Upper lobe of right lung (tissue), 1 donor: ENCODE measurements at regions not wholly inside any gene's neighbourhood (a gene's known extent, or its start where the extent isn't known, plus 50 kb on each side); places are given as distances from the start of the nearest gene placed in this dataset.

Source experiments
- ATAC-seq: fragments of 200-7000 bp; cut with Tn5 transposase; one replicate; pipeline ENCODE4 v1.9.1; 2020; ENCODE audit warnings: mild to moderate bottlenecking, moderate library complexity
- DNase-seq: peaks from one replicate; pipeline ENCODE4 v3.0.0-alpha.2; 2020
- H3K27ac ChIP-seq: fragments of 200-600 bp; one replicate; pipeline ENCODE4 v1.8.0; 2022
- H3K27me3 ChIP-seq: fragments of 200-600 bp; one replicate; pipeline ENCODE4 v1.8.0; 2022; ENCODE audit warnings: mild to moderate bottlenecking
- H3K36me3 ChIP-seq: fragments of 200-600 bp; one replicate; pipeline ENCODE4 v1.8.0; 2022
- H3K4me1 ChIP-seq: fragments of 200-600 bp; one replicate; pipeline ENCODE4 v1.8.0; 2022
- H3K4me3 ChIP-seq: fragments of 200-600 bp; one replicate; pipeline ENCODE4 v1.8.0; 2022; ENCODE audit warnings: mild to moderate bottlenecking
- H3K9me3 ChIP-seq: fragments of 200-600 bp; one replicate; pipeline ENCODE4 v1.8.0; 2022
- intact Hi-C: fragments of 100-400 bp; cut with DNase I; formaldehyde crosslinking; loops from one replicate; pipeline ENCODE4 v1.11.0; 2022
- TF ChIP-seq, protein P1 (sequence below): fragments of 200-600 bp; IDR thresholded peaks from one replicate; pipeline ENCODE4 v1.8.0; 2022; ENCODE audit warnings: antibody characterized with exemption
- donor health status: DM: no; HTN: yes; CAD: no; lungs with severe emphysema.

DNA sequence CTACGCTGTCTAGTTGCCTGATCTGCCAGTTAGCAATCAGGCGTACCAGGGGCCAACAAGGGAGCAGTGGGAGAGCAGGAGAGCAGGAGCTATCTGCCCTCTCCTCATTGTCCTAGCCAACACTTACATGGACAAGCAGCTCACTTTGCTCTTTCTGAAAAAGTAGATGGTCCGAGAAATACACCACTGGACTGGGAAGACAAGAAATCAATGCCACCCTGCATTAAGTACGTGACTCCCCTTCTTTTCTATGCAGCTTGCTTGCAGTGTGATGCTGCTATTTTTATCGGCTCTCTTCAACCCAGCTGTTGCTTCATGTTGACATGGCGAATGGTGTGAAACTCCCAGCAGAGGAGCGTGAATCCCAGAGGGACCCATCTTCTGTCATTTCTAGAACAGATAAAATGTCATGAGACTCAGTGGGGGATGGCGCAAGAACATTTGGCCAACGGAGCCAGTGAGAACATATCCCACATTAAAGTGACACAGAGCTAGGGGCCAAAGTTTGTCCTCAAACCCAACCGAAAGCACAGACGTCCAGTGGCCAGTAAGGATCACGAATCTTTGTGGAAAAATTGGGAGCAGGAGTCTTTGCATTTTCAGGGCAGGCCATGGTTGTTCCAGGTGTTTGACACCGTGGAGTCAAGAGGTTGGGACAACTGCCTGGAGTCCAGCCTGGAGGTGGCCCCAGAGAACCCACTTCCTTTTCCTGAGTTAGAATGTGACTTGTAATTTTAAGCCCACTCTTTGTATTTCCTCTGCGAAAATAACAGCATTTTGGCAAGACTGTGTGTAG is 53.7 kb upstream of the MEF2A start:
- intact Hi-C loops, result no loop called here
- DNase-seq, result no peak
- Histone ChIP-seq H3K9me3 (no peaks in the 10 kb centered on the region), H3K27me3 (no peaks in the 10 kb centered on the region), H3K4me3 (no peak overlapping the region), H3K27ac (peak overlapping the region; percentile 11), H3K36me3 (no peaks in the 10 kb centered on the region), H3K4me1 (peaks cover 34% of the 10 kb centered on the region)
- peak; percentile 43 for ATAC-seq
- TF ChIP-seq, protein P1, sequence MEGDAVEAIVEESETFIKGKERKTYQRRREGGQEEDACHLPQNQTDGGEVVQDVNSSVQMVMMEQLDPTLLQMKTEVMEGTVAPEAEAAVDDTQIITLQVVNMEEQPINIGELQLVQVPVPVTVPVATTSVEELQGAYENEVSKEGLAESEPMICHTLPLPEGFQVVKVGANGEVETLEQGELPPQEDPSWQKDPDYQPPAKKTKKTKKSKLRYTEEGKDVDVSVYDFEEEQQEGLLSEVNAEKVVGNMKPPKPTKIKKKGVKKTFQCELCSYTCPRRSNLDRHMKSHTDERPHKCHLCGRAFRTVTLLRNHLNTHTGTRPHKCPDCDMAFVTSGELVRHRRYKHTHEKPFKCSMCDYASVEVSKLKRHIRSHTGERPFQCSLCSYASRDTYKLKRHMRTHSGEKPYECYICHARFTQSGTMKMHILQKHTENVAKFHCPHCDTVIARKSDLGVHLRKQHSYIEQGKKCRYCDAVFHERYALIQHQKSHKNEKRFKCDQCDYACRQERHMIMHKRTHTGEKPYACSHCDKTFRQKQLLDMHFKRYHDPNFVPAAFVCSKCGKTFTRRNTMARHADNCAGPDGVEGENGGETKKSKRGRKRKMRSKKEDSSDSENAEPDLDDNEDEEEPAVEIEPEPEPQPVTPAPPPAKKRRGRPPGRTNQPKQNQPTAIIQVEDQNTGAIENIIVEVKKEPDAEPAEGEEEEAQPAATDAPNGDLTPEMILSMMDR, result no peak

DNA sequence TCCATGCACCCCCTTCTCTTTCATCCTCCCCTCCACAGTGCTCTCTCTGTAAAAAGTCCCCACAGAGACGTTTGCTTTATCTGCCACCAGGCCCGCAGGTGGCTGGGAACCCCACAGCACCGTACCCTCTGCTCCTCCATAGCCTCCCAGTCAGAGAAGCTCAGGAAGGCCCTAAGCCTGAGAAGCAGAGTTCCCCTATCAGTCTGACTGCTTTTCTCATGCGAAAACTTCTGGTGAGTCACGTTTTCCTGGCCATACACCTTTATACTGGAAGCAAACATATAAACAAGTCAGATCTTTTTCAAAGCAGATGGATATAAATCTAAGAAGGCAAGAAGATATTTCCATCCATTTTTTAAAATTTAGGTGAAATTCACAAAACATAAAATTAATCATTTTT is 51.5 kb upstream of the MEF2A start:
- no peak overlapping the region for H3K27ac ChIP-seq
- H3K4me3 ChIP-seq, result no peak overlapping the region
- no peak for ATAC-seq
- peaks cover 14% of the 10 kb centered on the region for H3K4me1 ChIP-seq
- DNase-seq, result no peak
- TF ChIP-seq, protein P1, result no peak
- intact Hi-C loops, result no loop called here
- no peaks in the 10 kb centered on the region for H3K36me3 ChIP-seq
- no peaks in the 10 kb centered on the region for H3K27me3 ChIP-seq
- no peaks in the 10 kb centered on the region for H3K9me3 ChIP-seq
